Central memory CD8-positive, alpha-beta T cell (primary cell): ENCODE measurements at regions not wholly inside any gene's neighbourhood (a gene's known extent, or its start where the extent isn't known, plus 50 kb on each side); places are given as distances from the start of the nearest gene placed in this dataset.

Source experiments
- ATAC-seq: fragments of 150-1000 bp; cut with Tn5 transposase; replicated peaks from 2 replicates; pipeline ENCODE4 v1.10.0; 2022; ENCODE audit warnings: mild to moderate bottlenecking, moderate FRiP score, moderate number of reproducible peaks; ENCODE audit not compliant: poor library complexity, severe bottlenecking; ENCODE audit errors: extremely low read depth
- DNase-seq, 2 donors: peaks; one replicate each; pipeline ENCODE4 v3.0.0; 2021; ENCODE audit warnings: low spot score in 2 of 2
- H3K27ac Mint-ChIP-seq: one replicate; pipeline ENCODE4 v1.8.0; 2022; ENCODE audit warnings: low read depth, mild to moderate bottlenecking, moderate library complexity, mixed read lengths
- H3K27me3 Mint-ChIP-seq: one replicate; pipeline ENCODE4 v1.8.0; 2022; ENCODE audit warnings: mixed read lengths
- H3K36me3 Mint-ChIP-seq: one replicate; pipeline ENCODE4 v1.8.0; 2022; ENCODE audit warnings: mild to moderate bottlenecking, moderate library complexity, mixed read lengths; ENCODE audit not compliant: insufficient read depth
- H3K4me1 Mint-ChIP-seq: one replicate; pipeline ENCODE4 v1.8.0; 2022; ENCODE audit warnings: mixed read lengths
- H3K4me3 Mint-ChIP-seq: one replicate; pipeline ENCODE4 v1.8.0; 2022; ENCODE audit warnings: mild to moderate bottlenecking, moderate library complexity, mixed read lengths
- H3K9me3 Mint-ChIP-seq: one replicate; pipeline ENCODE4 v1.8.0; 2022; ENCODE audit warnings: mixed read lengths

GRCh38 chr5:104763216-104763615 lies 1200.6 kb upstream of the NUDT12 start:
- Mint-ChIP-seq H3K27me3 (no peaks in the 10 kb centered on the region), H3K4me1 (no peaks in the 10 kb centered on the region), H3K4me3 (no peak overlapping the region), H3K36me3 (no peaks in the 10 kb centered on the region), H3K27ac (no peak overlapping the region), H3K9me3 (peaks cover 15% of the 10 kb centered on the region)
- DNase-seq: no peak
- no peak for ATAC-seq

- no peak overlapping the region for H3K27ac Mint-ChIP-seq
- no peak overlapping the region for H3K4me3 Mint-ChIP-seq
- no peak for DNase-seq
- no peak for ATAC-seq
- no peaks in the 10 kb centered on the region for H3K4me1 Mint-ChIP-seq
- peaks cover 29% of the 10 kb centered on the region for H3K9me3 Mint-ChIP-seq
- no peaks in the 10 kb centered on the region for H3K27me3 Mint-ChIP-seq
- no peaks in the 10 kb centered on the region for H3K36me3 Mint-ChIP-seq
Observed at GRCh38 chr5:104757915-104758314, 1195.3 kb upstream of the NUDT12 start.

- Mint-ChIP-seq H3K36me3 (no peaks in the 10 kb centered on the region), H3K27me3 (no peaks in the 10 kb centered on the region), H3K4me1 (no peaks in the 10 kb centered on the region), H3K4me3 (no peak overlapping the region), H3K9me3 (peaks cover 39% of the 10 kb centered on the region), H3K27ac (no peak overlapping the region)
- no peak for ATAC-seq
- no peak for DNase-seq
Observed at GRCh38 chr5:104755806-104756205, 1193.2 kb upstream of the NUDT12 start.

GRCh38 chr5:104754311-104754995 lies 1191.9 kb upstream of the NUDT12 start:
- H3K4me3 Mint-ChIP-seq: no peak overlapping the region
- no peaks in the 10 kb centered on the region for H3K27me3 Mint-ChIP-seq
- H3K36me3 Mint-ChIP-seq: no peaks in the 10 kb centered on the region
- no peaks in the 10 kb centered on the region for H3K4me1 Mint-ChIP-seq
- no peak for DNase-seq
- no peak for ATAC-seq
- H3K9me3 Mint-ChIP-seq: peaks cover 32% of the 10 kb centered on the region
- H3K27ac Mint-ChIP-seq: no peak overlapping the region

GRCh38 chr5:104751969-104752368 lies 1189.4 kb upstream of the NUDT12 start:
- Mint-ChIP-seq H3K4me3 (no peak overlapping the region), H3K9me3 (peaks cover 32% of the 10 kb centered on the region), H3K27ac (no peak overlapping the region), H3K36me3 (no peaks in the 10 kb centered on the region), H3K4me1 (no peaks in the 10 kb centered on the region), H3K27me3 (no peaks in the 10 kb centered on the region)
- ATAC-seq (no peak), DNase-seq (no peak)

- H3K36me3 Mint-ChIP-seq: no peaks in the 10 kb centered on the region
- no peaks in the 10 kb centered on the region for H3K4me1 Mint-ChIP-seq
- no peak overlapping the region for H3K27ac Mint-ChIP-seq
- no peak for DNase-seq
- H3K27me3 Mint-ChIP-seq: no peaks in the 10 kb centered on the region
- ATAC-seq: no peak
- no peak overlapping the region for H3K4me3 Mint-ChIP-seq
- H3K9me3 Mint-ChIP-seq: peaks cover 15% of the 10 kb centered on the region
Observed at GRCh38 chr5:104739905-104740304, 1177.3 kb upstream of the NUDT12 start.

GRCh38 chr5:104739503-104739902 lies 1176.9 kb upstream of the NUDT12 start:
- H3K4me3 Mint-ChIP-seq: no peak overlapping the region

GRCh38 chr5:104736073-104736472 lies 1173.5 kb upstream of the NUDT12 start:
- peaks cover 1% of the 10 kb centered on the region for H3K9me3 Mint-ChIP-seq
- no peak for ATAC-seq
- H3K4me3 Mint-ChIP-seq: no peak overlapping the region
- no peaks in the 10 kb centered on the region for H3K36me3 Mint-ChIP-seq
- no peak for DNase-seq
- H3K27me3 Mint-ChIP-seq: no peaks in the 10 kb centered on the region
- H3K27ac Mint-ChIP-seq: no peak overlapping the region
- H3K4me1 Mint-ChIP-seq: no peaks in the 10 kb centered on the region

More at GRCh38 chr5:104739503-104739902, 1176.9 kb upstream of the NUDT12 start:
- ATAC-seq (no peak), DNase-seq (no peak)
- Mint-ChIP-seq H3K27ac (no peak overlapping the region), H3K9me3 (peaks cover 15% of the 10 kb centered on the region), H3K27me3 (no peaks in the 10 kb centered on the region), H3K36me3 (no peaks in the 10 kb centered on the region), H3K4me1 (no peaks in the 10 kb centered on the region)

GRCh38 chr5:104734046-104734445 lies 1171.5 kb upstream of the NUDT12 start:
- DNase-seq (no peak), ATAC-seq (no peak)
- no peaks in the 10 kb centered on the region for H3K36me3 Mint-ChIP-seq
- no peak overlapping the region for H3K4me3 Mint-ChIP-seq
- no peak overlapping the region for H3K27ac Mint-ChIP-seq
- H3K9me3 Mint-ChIP-seq: no peaks in the 10 kb centered on the region
- no peaks in the 10 kb centered on the region for H3K27me3 Mint-ChIP-seq
- H3K4me1 Mint-ChIP-seq: no peaks in the 10 kb centered on the region

- Mint-ChIP-seq H3K36me3 (no peaks in the 10 kb centered on the region), H3K4me1 (no peaks in the 10 kb centered on the region), H3K27ac (no peak overlapping the region), H3K4me3 (no peak overlapping the region), H3K9me3 (no peaks in the 10 kb centered on the region), H3K27me3 (no peaks in the 10 kb centered on the region)
- no peak for ATAC-seq
- no peak for DNase-seq
Observed at GRCh38 chr5:104733063-104733669, 1170.6 kb upstream of the NUDT12 start.

- Mint-ChIP-seq H3K27me3 (no peaks in the 10 kb centered on the region), H3K9me3 (no peaks in the 10 kb centered on the region), H3K4me1 (no peaks in the 10 kb centered on the region), H3K27ac (no peak overlapping the region), H3K4me3 (no peak overlapping the region), H3K36me3 (no peaks in the 10 kb centered on the region)
- ATAC-seq (no peak), DNase-seq (no peak)
Observed at GRCh38 chr5:104731331-104731730, 1168.7 kb upstream of the NUDT12 start.

GRCh38 chr5:104708027-104708426 lies 1145.4 kb upstream of the NUDT12 start:
- Mint-ChIP-seq H3K27me3 (no peaks in the 10 kb centered on the region), H3K4me3 (no peak overlapping the region), H3K36me3 (no peaks in the 10 kb centered on the region), H3K4me1 (no peaks in the 10 kb centered on the region), H3K27ac (no peak overlapping the region), H3K9me3 (peaks cover 11% of the 10 kb centered on the region)
- ATAC-seq (no peak), DNase-seq (no peak)

- Mint-ChIP-seq H3K27me3 (no peaks in the 10 kb centered on the region), H3K27ac (no peak overlapping the region), H3K9me3 (peaks cover 11% of the 10 kb centered on the region), H3K4me1 (no peaks in the 10 kb centered on the region), H3K4me3 (no peak overlapping the region), H3K36me3 (no peaks in the 10 kb centered on the region)
- ATAC-seq (no peak), DNase-seq (no peak)
Observed at GRCh38 chr5:104706600-104706999, 1144.0 kb upstream of the NUDT12 start.
